Smooth muscle cell of the brain vasculature (primary cell): ENCODE measurements at regions not wholly inside any gene's neighbourhood (a gene's known extent, or its start where the extent isn't known, plus 50 kb on each side); places are given as distances from the start of the nearest gene placed in this dataset.

ENCODE experiments used
- DNase-seq: peaks from one replicate; pipeline ENCODE4 v3.0.0-alpha.2; 2012; ENCODE audit warnings: low read depth, low spot score

- DNase-seq, result no peak
Measured at GRCh38 chr9:126017758-126018157, 270.6 kb downstream of the PBX3 start.

- no peak for DNase-seq
Measured at GRCh38 chr9:126020836-126021235, 273.7 kb downstream of the PBX3 start.

GRCh38 chr9:126023962-126024361 lies 276.8 kb downstream of the PBX3 start:
- no peak for DNase-seq

GRCh38 chr9:126024581-126025230 lies 277.5 kb downstream of the PBX3 start:
- DNase-seq, result no peak

- DNase-seq, result no peak
Measured at GRCh38 chr9:126025991-126026390, 278.8 kb downstream of the PBX3 start.

- no peak for DNase-seq
Measured at GRCh38 chr9:126027566-126027965, 280.4 kb downstream of the PBX3 start.

GRCh38 chr9:126028746-126029145 lies 281.6 kb downstream of the PBX3 start:
- DNase-seq, result no peak

GRCh38 chr9:126030716-126031115 lies 283.5 kb downstream of the PBX3 start:
- DNase-seq, result no peak

GRCh38 chr9:126031116-126031515 lies 283.9 kb downstream of the PBX3 start:
- DNase-seq, result no peak

GRCh38 chr9:126032135-126032534 lies 285.0 kb downstream of the PBX3 start:
- no peak for DNase-seq

- DNase-seq, result no peak
Measured at GRCh38 chr9:126033318-126033717, 286.1 kb downstream of the PBX3 start.

- DNase-seq, result no peak
Measured at GRCh38 chr9:126033956-126034355, 286.8 kb downstream of the PBX3 start.

- DNase-seq, result no peak
Measured at GRCh38 chr9:126036881-126037291, 289.7 kb downstream of the PBX3 start.

GRCh38 chr9:126038790-126039189 lies 287.8 kb upstream of the MVB12B start:
- no peak for DNase-seq

GRCh38 chr9:126043681-126044080 lies 282.9 kb upstream of the MVB12B start:
- no peak for DNase-seq

GRCh38 chr9:126049088-126049487 lies 277.5 kb upstream of the MVB12B start:
- no peak for DNase-seq

- DNase-seq, result no peak
Measured at GRCh38 chr9:126049896-126050604, 276.6 kb upstream of the MVB12B start.

- DNase-seq, result no peak
Measured at GRCh38 chr9:126050605-126050990, 276.0 kb upstream of the MVB12B start.

GRCh38 chr9:126051446-126052130 lies 275.0 kb upstream of the MVB12B start:
- no peak for DNase-seq

GRCh38 chr9:126052791-126053190 lies 273.8 kb upstream of the MVB12B start:
- DNase-seq, result no peak

GRCh38 chr9:126053913-126054312 lies 272.7 kb upstream of the MVB12B start:
- no peak for DNase-seq

- no peak for DNase-seq
Measured at GRCh38 chr9:126055381-126055985, 271.1 kb upstream of the MVB12B start.
